ENCODE measurements at regions not wholly inside any gene's neighbourhood (a gene's known extent, or its start where the extent isn't known, plus 50 kb on each side); places are given as distances from the start of the nearest gene placed in this dataset.

DNA sequence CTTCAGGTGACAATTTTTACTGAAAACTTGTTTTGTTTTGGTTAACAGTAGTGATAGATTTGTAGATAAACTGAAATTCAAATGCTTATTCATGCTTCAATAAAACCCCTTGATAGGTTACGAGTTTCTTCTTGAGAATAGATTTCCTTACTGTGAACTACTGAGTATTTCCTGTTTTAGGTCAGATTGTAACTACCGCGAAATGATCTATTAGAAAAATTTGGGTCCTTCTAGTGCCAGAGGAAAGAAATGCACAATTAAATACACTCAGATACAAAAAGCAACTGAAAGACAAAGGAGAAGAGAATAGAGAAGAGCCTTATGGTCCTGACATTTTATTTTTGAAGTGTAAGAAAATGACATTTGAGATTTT, 251.7 kb upstream of the TBL1XR1 start:
- Mint-ChIP-seq H3K4me1 (peaks cover 19% of the 10 kb centered on the region), H3K4me3 (no peak overlapping the region), H3K27ac (peak overlapping the region; percentile 17 to 79 (median 69)), H3K27me3 (ENCODE audit: low read depth) (peaks cover 3% of the 10 kb centered on the region), H3K9me3 (no peaks in the 10 kb centered on the region), H3K36me3 (ENCODE audit: low read depth) (no peaks in the 10 kb centered on the region)
- TF ChIP-seq CTCF (IDR thresholded peaks at IDR 0.05; ENCODE audit: unreplicated experiment in 3 of 3): no peak

- Mint-ChIP-seq H3K27me3 (ENCODE audit: low read depth) (peaks cover 3% of the 10 kb centered on the region), H3K27ac (peak overlapping the region; percentile 17 to 79 (median 69)), H3K9me3 (no peaks in the 10 kb centered on the region), H3K4me3 (no peak overlapping the region), H3K4me1 (peaks cover 19% of the 10 kb centered on the region), H3K36me3 (ENCODE audit: low read depth) (no peaks in the 10 kb centered on the region)
- no peak for TF ChIP-seq CTCF (IDR thresholded peaks at IDR 0.05; ENCODE audit: unreplicated experiment in 3 of 3)
Observed at GRCh38 chr3:177449360-177450006, 252.2 kb upstream of the TBL1XR1 start.

- Mint-ChIP-seq H3K27ac (no peak overlapping the region), H3K36me3 (ENCODE audit: low read depth) (no peaks in the 10 kb centered on the region), H3K4me3 (no peak overlapping the region), H3K9me3 (peaks cover 2% of the 10 kb centered on the region), H3K27me3 (ENCODE audit: low read depth) (no peaks in the 10 kb centered on the region), H3K4me1 (peaks cover 14% of the 10 kb centered on the region)
- TF ChIP-seq CTCF (IDR thresholded peaks at IDR 0.05; ENCODE audit: unreplicated experiment in 3 of 3): no peak
Observed at GRCh38 chr3:177451301-177451750, 254.0 kb upstream of the TBL1XR1 start.

- Mint-ChIP-seq H3K4me3 (no peak overlapping the region), H3K4me1 (peaks cover 14% of the 10 kb centered on the region), H3K9me3 (peaks cover 2% of the 10 kb centered on the region), H3K27ac (no peak overlapping the region), H3K36me3 (ENCODE audit: low read depth) (no peaks in the 10 kb centered on the region), H3K27me3 (ENCODE audit: low read depth) (no peaks in the 10 kb centered on the region)
- no peak for TF ChIP-seq CTCF (IDR thresholded peaks at IDR 0.05; ENCODE audit: unreplicated experiment in 3 of 3)
Observed at GRCh38 chr3:177451864-177452830, 254.9 kb upstream of the TBL1XR1 start.

GRCh38 chr3:177452831-177453450, 255.7 kb upstream of the TBL1XR1 start:
- Mint-ChIP-seq H3K9me3 (peaks cover 2% of the 10 kb centered on the region), H3K4me1 (peaks cover 14% of the 10 kb centered on the region), H3K27me3 (ENCODE audit: low read depth) (no peaks in the 10 kb centered on the region), H3K36me3 (ENCODE audit: low read depth) (no peaks in the 10 kb centered on the region), H3K27ac (no peak overlapping the region), H3K4me3 (no peak overlapping the region)
- no peak for TF ChIP-seq CTCF (IDR thresholded peaks at IDR 0.05; ENCODE audit: unreplicated experiment in 3 of 3)

Measured in nephron (organoid).